Large intestine (tissue), 3 donors: ENCODE measurements at regions not wholly inside any gene's neighbourhood (a gene's known extent, or its start where the extent isn't known, plus 50 kb on each side); places are given as distances from the start of the nearest gene placed in this dataset.

Experiments used
- DNase-seq, 2 donors: peaks; one replicate each; pipeline versions ENCODE4 v3.0.0 to v3.0.0-alpha.2; 2013
- H3K27ac ChIP-seq: one replicate; pipeline ENCODE4 v1.5.1; 2013; ENCODE audit warnings: low read length
- H3K27me3 ChIP-seq: 2 replicates; pipeline ENCODE4 v1.6.1; 2013; ENCODE audit warnings: low read length; ENCODE audit not compliant: control insufficient read depth, insufficient read depth
- H3K36me3 ChIP-seq: 2 replicates; pipeline ENCODE4 v1.6.1; 2013; ENCODE audit warnings: low read length; ENCODE audit not compliant: control insufficient read depth, insufficient read depth
- H3K4me1 ChIP-seq: one replicate; pipeline ENCODE4 v1.6.1; 2013; ENCODE audit warnings: low read length; ENCODE audit not compliant: control insufficient read depth, insufficient read depth
- H3K4me3 ChIP-seq: one replicate; pipeline ENCODE4 v1.5.1; 2013; ENCODE audit warnings: low read length
- H3K9me3 ChIP-seq: one replicate; pipeline ENCODE4 v1.6.1; 2013; ENCODE audit warnings: mild to moderate bottlenecking, low read depth, low read length, moderate library complexity; ENCODE audit not compliant: control insufficient read depth
- WGBS: methylation state at CpG from one replicate; pipeline ENCODE4 v1.1.5; 2013; ENCODE audit warnings: low lambda C conversion rate; ENCODE audit not compliant: insufficient coverage; 5-methylcytosine and 5-hydroxymethylcytosine counted together

- 100% methylated on average over 1 of the region's 5 CpGs for WGBS
- H3K36me3 ChIP-seq: no peaks in the 10 kb centered on the region
Observed at GRCh38 chr1:193766329-193766728, 579.9 kb upstream of the B3GALT2 start.

DNA sequence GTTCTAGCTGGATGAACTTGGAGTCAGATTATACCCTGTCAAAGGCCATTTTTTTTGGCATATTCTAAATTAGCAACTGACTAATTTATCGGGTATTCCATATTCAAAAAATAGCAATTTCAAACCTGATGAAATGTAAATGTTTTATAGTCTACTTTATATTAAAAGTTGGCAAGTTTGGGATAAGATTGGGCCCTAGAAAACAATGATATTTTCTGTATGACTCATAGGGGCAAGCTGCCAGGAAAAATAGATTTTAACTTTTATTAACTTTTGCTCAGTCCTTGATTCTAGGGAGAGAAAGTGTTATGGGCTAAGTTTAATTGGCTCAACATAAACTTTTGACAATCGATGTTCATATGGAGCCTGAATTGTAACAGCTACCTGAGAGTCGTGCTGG is 576.9 kb upstream of the B3GALT2 start:
- Histone ChIP-seq H3K4me3 (no peak overlapping the region), H3K27ac (no peak overlapping the region), H3K4me1 (no peaks in the 10 kb centered on the region), H3K36me3 (no peaks in the 10 kb centered on the region), H3K27me3 (no peaks in the 10 kb centered on the region), H3K9me3 (no peaks in the 10 kb centered on the region)
- DNase-seq: no peak
- no CpG with 5 or more reads among the region's 3 CpGs for WGBS

More at GRCh38 chr1:193766329-193766728, 579.9 kb upstream of the B3GALT2 start:
- Histone ChIP-seq H3K27me3 (no peaks in the 10 kb centered on the region), H3K27ac (no peak overlapping the region), H3K9me3 (no peaks in the 10 kb centered on the region), H3K4me3 (no peak overlapping the region), H3K4me1 (no peaks in the 10 kb centered on the region)
- DNase-seq: no peak

- DNase-seq: no peak
- Histone ChIP-seq H3K9me3 (no peaks in the 10 kb centered on the region), H3K27ac (no peak overlapping the region), H3K36me3 (no peaks in the 10 kb centered on the region), H3K4me1 (no peaks in the 10 kb centered on the region), H3K4me3 (no peak overlapping the region), H3K27me3 (no peaks in the 10 kb centered on the region)
- WGBS: 80% methylated on average over 1 of the region's 4 CpGs
Observed at GRCh38 chr1:193762236-193762635, 575.8 kb upstream of the B3GALT2 start.

GRCh38 chr1:193755441-193755840 is 569.0 kb upstream of the B3GALT2 start:
- Histone ChIP-seq H3K4me1 (no peaks in the 10 kb centered on the region), H3K4me3 (no peak overlapping the region), H3K36me3 (no peaks in the 10 kb centered on the region), H3K9me3 (no peaks in the 10 kb centered on the region), H3K27ac (no peak overlapping the region), H3K27me3 (no peaks in the 10 kb centered on the region)
- 79% methylated on average over 2 of the region's 2 CpGs for WGBS
- DNase-seq: no peak

DNA sequence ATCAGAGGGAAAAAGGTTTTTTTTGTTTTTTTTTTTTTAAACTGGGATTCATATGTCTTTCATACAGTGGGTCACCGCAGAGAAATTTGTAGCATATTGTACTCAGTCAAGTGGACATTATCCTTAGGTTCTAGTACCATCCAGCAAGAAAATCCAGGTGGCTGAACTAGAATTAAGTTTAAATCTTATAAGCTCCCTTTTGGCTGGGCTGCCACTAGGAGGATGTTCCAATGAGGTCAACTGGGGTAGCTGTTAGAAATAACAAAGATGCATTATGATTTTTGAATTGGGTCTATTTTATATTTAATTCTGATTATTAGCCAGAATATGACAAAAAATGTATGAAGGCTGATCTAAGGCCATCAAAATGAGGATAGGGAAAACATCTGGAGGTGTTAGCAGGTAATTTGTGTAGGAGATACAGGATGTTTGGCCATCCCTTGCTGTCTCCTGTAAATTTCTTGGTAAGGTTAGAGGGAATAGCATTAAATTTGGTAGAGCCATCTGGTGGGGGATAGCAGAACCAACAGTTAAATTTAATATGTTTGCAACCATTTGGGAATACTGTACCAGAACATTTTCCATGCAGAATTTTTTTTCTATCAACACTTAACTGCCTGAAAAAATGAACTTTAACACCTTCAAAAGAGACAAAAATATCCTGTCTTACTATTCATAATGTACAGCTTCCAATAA is 568.5 kb upstream of the B3GALT2 start:
- H3K4me1 ChIP-seq: no peaks in the 10 kb centered on the region
- whole genome bisulfite sequencing: 100% methylated on average over 1 of the region's 1 CpG
- H3K9me3 ChIP-seq: no peaks in the 10 kb centered on the region
- no peaks in the 10 kb centered on the region for H3K27me3 ChIP-seq
- H3K4me3 ChIP-seq: no peak overlapping the region
- H3K27ac ChIP-seq: no peak overlapping the region
- H3K36me3 ChIP-seq: no peaks in the 10 kb centered on the region
- no peak for DNase-seq

DNA sequence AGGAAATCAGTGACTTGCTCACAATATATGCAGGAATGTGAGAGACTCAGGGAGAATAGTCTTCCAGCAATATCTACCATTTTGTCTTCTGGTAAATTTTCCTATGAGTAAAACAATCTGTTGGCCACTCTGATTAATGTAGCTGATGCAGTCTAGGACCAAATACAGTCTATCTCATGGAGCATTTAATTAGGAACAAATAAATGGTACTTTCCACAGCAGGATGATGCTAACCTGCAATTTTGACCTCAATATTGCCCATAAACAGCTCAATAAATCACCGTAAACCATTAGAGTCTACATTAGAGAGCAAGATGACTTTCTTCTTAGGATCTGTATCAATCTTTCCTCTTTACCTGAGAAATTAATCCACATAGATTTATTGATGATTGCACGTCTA is 567.7 kb upstream of the B3GALT2 start:
- Histone ChIP-seq H3K27ac (no peak overlapping the region), H3K27me3 (no peaks in the 10 kb centered on the region), H3K4me3 (no peak overlapping the region), H3K9me3 (no peaks in the 10 kb centered on the region), H3K36me3 (no peaks in the 10 kb centered on the region), H3K4me1 (no peaks in the 10 kb centered on the region)
- WGBS: no CpG with 5 or more reads among the region's 2 CpGs
- no peak for DNase-seq

GRCh38 chr1:193753038-193753756 is 566.8 kb upstream of the B3GALT2 start:
- Histone ChIP-seq H3K4me3 (no peak overlapping the region), H3K27me3 (no peaks in the 10 kb centered on the region), H3K36me3 (no peaks in the 10 kb centered on the region), H3K4me1 (no peaks in the 10 kb centered on the region), H3K27ac (no peak overlapping the region), H3K9me3 (no peaks in the 10 kb centered on the region)
- WGBS: 78% methylated on average over 3 of the region's 5 CpGs
- no peak for DNase-seq

- Histone ChIP-seq H3K36me3 (no peaks in the 10 kb centered on the region), H3K27ac (no peak overlapping the region), H3K27me3 (no peaks in the 10 kb centered on the region), H3K4me1 (no peaks in the 10 kb centered on the region), H3K4me3 (no peak overlapping the region), H3K9me3 (no peaks in the 10 kb centered on the region)
- 100% methylated on average over 1 of the region's 2 CpGs for WGBS
- no peak for DNase-seq
Observed at GRCh38 chr1:193749868-193750267, 563.5 kb upstream of the B3GALT2 start.

GRCh38 chr1:193747579-193747978 is 561.2 kb upstream of the B3GALT2 start:
- H3K4me3 ChIP-seq: no peak overlapping the region
- no peak for DNase-seq
- no peaks in the 10 kb centered on the region for H3K4me1 ChIP-seq
- no peaks in the 10 kb centered on the region for H3K9me3 ChIP-seq
- H3K36me3 ChIP-seq: no peaks in the 10 kb centered on the region
- H3K27ac ChIP-seq: no peak overlapping the region
- no CpG with 5 or more reads among the region's 1 CpG for WGBS
- no peaks in the 10 kb centered on the region for H3K27me3 ChIP-seq

GRCh38 chr1:193741228-193741627 is 554.8 kb upstream of the B3GALT2 start:
- Histone ChIP-seq H3K27ac (no peak overlapping the region), H3K27me3 (no peaks in the 10 kb centered on the region)
- WGBS: no CpG with 5 or more reads among the region's 2 CpGs

DNA sequence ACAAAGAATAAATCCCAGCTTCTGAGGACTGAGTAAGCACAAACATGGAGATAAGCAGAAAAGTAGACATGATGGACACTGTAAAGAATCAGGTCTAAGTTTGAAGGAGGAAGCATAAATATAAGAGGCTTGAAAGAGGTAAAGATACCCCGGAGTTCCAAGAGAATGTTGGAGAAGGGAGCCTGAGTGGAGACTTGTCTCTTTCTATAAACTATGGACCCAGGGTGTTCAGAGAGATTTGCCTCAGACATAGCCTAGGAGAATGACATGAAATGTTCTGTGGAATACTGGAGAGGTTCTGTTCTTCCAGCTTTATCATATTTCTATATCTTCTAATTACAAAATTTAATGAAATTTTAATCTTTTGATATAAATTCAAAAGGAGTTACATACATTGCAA is 554.3 kb upstream of the B3GALT2 start:
- H3K4me3 ChIP-seq: no peak overlapping the region
- no peak overlapping the region for H3K27ac ChIP-seq
- WGBS: 100% methylated on average over 1 of the region's 1 CpG
- H3K4me1 ChIP-seq: no peaks in the 10 kb centered on the region
- no peaks in the 10 kb centered on the region for H3K9me3 ChIP-seq
- H3K27me3 ChIP-seq: no peaks in the 10 kb centered on the region
- no peaks in the 10 kb centered on the region for H3K36me3 ChIP-seq
- no peak for DNase-seq

More at GRCh38 chr1:193741228-193741627, 554.8 kb upstream of the B3GALT2 start:
- no peak for DNase-seq
- Histone ChIP-seq H3K4me1 (no peaks in the 10 kb centered on the region), H3K9me3 (no peaks in the 10 kb centered on the region), H3K36me3 (no peaks in the 10 kb centered on the region), H3K4me3 (no peak overlapping the region)
